NCI-H69 (cell line): ENCODE measurements at regions not wholly inside any gene's neighbourhood (a gene's known extent, or its start where the extent isn't known, plus 50 kb on each side); places are given as distances from the start of the nearest gene placed in this dataset.
"Not testable (repeated sequence)": the region's sequence is repeated elsewhere in the genome, so short reads cannot be mapped to it uniquely, and the experiment has no call there.

Experiments
- DNase-seq: peaks from one replicate; lab custom pipeline; 2025; lab: John Stamatoyannopoulos, UW

- DNase-seq = peak; percentile 68
Observed at GRCh38 chr4:137394018-137394417, 138.3 kb downstream of the PCDH18 start.

GRCh38 chr4:137393044-137393443 lies 139.2 kb downstream of the PCDH18 start:
- peak; percentile 87 for DNase-seq

- peak; percentile 2 for DNase-seq
Observed at GRCh38 chr4:137390707-137391106, 141.6 kb downstream of the PCDH18 start.

GRCh38 chr4:137389911-137390520 lies 142.3 kb downstream of the PCDH18 start:
- peak; percentile 2 for DNase-seq

DNA sequence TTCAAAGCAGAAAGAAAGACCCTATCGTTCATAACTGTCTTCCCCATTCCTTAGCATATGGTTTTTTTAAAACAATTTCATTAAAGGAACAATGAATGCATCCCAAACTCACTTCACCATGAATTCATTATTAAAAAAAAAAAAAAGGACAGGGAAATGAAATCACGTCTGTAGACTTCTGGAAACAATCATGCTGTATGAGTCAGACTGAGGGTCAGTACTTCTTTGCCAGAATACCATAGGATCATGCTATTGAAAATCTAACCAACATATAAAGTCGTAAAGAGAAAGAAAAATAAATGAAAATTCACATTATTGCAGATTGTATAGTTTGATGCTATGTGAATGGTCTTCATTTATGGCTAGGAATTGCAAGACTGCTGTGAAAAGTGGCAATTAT lies 144.4 kb downstream of the PCDH18 start:
- no peak for DNase-seq

DNA sequence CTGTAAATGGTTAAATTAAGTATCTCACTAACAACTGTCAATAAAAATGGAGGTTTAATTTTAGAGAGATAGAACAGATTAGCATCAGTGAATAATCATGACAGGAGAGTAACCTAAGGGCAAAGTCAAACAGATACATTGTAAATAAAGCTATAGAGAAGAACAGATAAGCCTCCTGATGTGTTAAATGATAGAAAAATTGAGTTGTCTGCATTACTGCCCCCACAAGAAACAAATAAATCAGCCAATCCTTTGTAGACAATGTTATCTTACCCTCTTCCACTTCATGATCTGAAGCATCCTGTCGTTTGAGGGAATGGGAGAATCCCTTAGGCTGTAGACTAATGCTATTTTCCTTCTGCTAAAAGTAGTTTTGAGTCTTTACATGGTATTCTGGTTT lies 147.8 kb downstream of the PCDH18 start:
- no peak for DNase-seq

DNA sequence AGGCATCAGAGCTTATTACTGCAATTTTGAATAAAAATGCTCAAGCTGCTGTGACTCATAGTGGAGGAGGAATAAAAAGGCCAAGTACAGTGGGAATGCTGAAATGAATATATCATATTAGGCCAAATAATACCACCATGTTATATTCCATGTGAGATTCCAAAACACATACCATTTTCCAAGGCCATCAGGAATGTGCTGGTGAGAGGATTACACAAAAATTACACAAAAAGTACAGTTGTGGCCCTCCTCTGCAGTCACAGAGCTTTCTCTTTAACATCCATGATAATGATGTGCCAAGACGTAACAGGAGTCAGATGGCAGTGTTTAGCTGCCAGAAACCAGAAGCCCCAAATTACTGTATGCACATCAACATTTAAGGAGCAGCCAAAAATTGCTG lies 153.5 kb downstream of the PCDH18 start:
- DNase-seq = no peak

- DNase-seq = no peak
Observed at GRCh38 chr4:137378393-137378792, 153.9 kb downstream of the PCDH18 start.

- no peak for DNase-seq
Observed at GRCh38 chr4:137376312-137376711, 156.0 kb downstream of the PCDH18 start.

DNA sequence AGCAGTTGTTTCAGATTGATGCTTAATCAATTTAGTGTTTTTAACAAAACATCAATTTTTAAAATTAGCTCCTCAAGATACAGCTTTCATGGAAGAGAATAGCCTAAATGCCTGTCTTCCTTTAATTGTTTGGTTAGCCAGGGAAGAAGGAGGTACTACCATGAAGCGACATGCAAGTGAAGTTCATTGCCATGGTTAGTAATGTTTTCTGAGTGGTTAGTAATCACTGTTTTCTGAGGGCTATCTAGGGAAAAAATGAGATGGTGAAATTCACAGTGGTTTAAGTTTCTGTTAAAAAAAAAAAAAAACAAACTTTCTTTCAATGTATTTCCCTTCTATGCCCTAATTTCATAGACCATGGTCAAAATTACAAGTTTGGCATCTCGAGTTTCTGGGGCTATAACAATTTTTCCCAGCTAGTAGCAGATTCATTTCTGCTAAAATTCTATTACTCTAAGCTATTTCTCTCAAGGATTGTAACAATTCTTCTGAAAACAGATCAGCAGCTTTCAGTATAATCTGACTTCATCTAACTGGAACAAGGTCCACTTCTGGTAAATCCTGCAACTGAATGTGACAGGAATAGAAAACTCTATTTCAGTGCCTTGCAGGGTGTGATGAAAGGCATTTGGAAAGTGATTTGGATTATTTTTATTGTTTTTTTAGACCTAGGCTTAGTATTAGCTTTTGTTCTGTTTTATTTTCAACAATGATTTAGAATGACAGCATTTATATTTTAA lies 157.0 kb downstream of the PCDH18 start:
- peak; percentile 4 for DNase-seq

GRCh38 chr4:137370679-137371078 lies 161.6 kb downstream of the PCDH18 start:
- DNase-seq = no peak

DNA sequence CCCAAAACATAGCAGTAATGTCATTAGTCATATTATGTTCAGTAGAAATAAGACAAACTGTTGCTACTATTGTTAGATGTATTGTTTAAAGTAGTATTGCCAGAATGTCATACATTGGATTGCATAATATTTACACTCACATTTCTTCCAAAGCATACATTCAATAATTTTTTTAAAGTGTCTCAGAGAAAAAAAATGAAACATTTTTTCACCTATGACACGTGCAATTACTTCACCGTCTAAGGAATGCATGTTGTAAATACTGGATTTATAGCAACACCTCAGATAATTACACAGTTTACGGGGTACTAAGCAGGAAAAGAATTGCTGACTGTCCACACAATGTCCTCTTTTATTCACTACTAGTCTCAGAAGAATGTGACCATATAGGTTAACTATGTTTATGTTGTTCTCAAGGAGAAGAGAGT lies 162.1 kb downstream of the PCDH18 start:
- DNase-seq = peak; percentile 2

DNA sequence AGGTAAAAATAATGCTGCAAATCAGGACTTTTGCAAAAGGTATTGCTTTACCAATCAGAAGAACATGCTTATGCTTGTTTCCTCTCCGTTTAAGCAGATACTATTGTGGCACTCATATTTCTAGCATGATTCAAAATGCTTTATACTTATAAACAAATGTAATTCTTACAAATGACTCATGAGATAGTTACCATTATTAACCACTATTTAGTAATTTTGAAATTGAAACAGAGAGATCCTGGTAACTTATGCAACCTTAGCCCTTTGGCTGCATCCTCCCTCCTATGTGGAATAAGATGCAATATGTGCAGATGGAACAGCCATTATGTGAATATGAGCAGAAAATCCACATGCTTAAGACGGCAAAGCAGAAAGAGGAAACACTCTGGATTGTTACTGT lies 164.7 kb downstream of the PCDH18 start:
- no peak for DNase-seq

- DNase-seq = no peak
Observed at GRCh38 chr4:137363496-137363895, 168.8 kb downstream of the PCDH18 start.

GRCh38 chr4:137361756-137362470 lies 170.4 kb downstream of the PCDH18 start:
- DNase-seq = no peak

- DNase-seq = no peak
Observed at GRCh38 chr4:137360761-137361160, 171.5 kb downstream of the PCDH18 start.

DNA sequence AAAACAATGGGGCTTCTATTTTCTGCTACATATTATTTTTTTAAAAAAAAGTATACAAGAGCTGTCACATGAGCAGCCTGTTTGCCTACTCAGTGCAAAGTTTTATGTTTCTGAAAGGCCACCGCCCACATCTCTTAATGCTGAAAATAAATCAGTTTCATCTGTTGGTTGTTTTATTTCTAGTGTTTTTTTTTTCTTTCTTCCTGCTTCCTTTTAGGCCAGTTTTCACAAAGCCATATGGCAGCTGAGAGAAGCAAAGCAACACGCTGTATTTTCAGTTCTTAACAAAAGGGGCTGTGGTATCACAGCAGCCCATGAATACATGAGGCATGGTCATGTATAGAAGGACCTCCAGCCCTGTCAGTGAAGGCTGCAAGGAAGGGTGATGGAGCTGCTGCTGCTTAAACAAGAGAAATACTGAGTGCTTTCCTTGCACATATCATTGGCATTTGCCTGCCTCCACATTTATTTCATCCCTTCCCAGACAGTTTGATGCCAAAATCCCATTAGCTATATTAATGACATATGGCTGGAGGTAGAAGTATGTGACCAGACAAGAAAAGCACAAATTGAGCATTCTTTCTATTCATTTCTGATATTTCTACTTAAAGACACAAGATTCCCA lies 172.5 kb downstream of the PCDH18 start:
- DNase-seq = peak; percentile 21

DNA sequence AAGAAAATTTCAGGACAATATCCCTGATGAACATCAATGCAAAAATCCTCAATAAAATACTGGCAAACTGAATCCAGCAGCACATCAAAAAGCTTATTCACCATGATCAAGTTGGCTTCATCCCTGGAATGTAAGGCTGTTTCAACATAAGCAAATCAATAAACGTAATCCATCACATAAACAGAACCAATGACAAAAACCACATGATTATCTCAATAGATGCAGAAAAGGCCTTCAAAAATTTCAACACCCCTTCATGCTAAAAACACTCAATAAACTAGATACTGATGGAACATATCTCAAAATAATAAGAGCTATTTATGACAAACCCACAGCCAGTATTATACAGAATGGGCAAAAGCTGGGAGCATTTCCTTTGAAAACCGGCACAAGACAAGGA lies 177.7 kb downstream of the PCDH18 start:
- not testable (repeated sequence) for DNase-seq

DNA sequence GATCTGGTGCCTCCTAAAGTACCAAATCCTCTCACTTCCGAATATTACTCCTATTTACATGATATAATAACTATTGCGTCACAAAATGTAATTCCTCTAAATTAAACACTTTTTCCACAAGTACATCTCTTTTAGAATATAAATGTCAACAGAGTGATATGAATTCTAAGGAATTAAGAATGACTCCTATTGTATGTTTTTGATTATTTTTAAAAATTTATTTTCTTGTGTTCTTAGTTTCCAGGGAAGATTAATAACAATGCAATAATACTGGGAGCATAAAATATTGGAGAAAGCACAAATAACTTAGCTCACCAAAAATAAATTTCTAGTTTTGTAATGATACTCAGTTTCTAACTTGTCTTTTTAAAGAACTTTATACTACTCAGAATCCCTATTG lies 184.9 kb downstream of the PCDH18 start:
- no peak for DNase-seq

- no peak for DNase-seq
Observed at GRCh38 chr4:137345597-137345996, 186.7 kb downstream of the PCDH18 start.

GRCh38 chr4:137343221-137343620 lies 189.1 kb downstream of the PCDH18 start:
- no peak for DNase-seq

- DNase-seq = no peak
Observed at GRCh38 chr4:137333031-137333430, 199.3 kb downstream of the PCDH18 start.

DNA sequence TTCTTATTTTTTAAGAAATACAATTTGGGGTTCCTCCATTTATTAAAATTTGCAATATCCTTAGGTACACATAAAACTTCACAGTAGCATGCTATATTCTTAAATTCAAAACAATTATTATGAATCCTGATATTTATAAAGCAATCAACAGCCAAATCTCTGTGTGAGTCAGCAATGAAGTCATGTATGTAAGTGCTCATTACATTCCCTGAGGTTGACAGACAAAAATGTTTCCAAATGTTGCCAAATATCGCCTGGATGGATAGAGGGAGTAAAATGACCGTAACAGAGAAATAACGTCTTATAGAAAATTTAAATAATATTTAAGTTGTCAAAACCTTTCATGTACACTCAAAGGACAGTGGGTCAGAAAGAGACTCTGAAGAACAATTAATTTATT lies 220.0 kb downstream of the PCDH18 start:
- DNase-seq = peak; percentile 7
